Ovary (tissue), 3 donors: ENCODE measurements at regions not wholly inside any gene's neighbourhood (a gene's known extent, or its start where the extent isn't known, plus 50 kb on each side); places are given as distances from the start of the nearest gene placed in this dataset.

ENCODE experiments used
- CTCF ChIP-seq, 3 donors: fragments of 450-650 bp in 2 of 3; fragments of 200-600 bp in 1 of 3; IDR thresholded peaks; one replicate each; pipeline versions ENCODE4 v1.5.1 to v1.8.0; 2016 to 2022; ENCODE audit warnings: antibody characterized with exemption in 3 of 3, mild to moderate bottlenecking in 1 of 3
- POLR2A ChIP-seq: fragments of 450-650 bp; IDR thresholded peaks from one replicate; pipeline ENCODE4 v1.6.1; 2017; ENCODE audit warnings: antibody characterized with exemption, mild to moderate bottlenecking, moderate library complexity
- donor health status: DM: no; HTN: no; CAD: no.

DNA sequence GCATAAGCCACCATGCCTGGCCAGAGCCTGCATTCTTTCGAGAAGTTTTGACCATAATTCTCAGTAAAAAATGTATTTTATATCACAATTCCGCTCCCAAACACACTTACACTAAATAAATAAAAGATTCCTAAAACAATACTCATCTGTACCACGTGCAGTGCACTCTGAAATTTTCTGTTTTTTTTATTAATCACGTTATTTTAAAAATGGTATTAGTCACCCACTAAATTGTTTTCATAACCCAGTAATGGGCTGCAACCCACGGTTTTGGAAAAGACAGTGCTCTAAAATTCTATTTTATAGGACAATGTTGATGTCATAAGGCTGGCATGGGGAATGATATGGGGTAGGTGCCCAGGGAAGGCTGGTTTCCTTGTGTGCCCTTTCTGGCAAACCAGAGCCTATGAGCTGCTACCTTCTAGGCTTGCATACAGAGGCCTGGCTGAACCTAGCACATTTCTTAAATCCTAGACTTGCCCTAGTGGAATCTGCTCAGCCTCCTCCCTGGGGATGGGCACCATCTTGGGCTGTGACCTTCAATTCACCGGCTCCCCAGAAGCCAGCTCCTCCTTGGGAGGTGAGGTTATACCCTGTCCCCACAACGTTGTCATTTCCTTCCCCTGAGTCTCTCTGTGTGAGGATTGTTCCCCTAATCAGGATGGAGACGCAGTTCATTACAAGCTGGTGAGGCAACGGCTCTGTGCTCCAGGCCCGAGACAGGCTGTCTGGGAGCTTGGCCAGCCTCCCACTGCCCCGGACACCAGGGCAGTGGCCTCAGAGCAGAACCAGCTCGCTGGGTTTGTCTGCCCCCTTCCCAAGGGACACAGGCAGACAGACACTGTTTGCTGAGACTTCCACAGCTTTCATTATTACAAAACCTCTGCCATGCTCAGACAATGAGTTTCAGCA is 116.5 kb upstream of the NAV2 start:
- TF ChIP-seq CTCF (IDR thresholded peaks at IDR 0.05) (no peak), POLR2A (no peak)
